H1 (cell line): ENCODE measurements at regions not wholly inside any gene's neighbourhood (a gene's known extent, or its start where the extent isn't known, plus 50 kb on each side); places are given as distances from the start of the nearest gene placed in this dataset.

Experiments used
- CHD2 ChIP-seq: IDR thresholded peaks from 2 replicates; pipeline ENCODE4 v1.6.1; 2012; ENCODE audit warnings: low read length, improper control_type of control experiment
- KDM4A ChIP-seq: IDR thresholded peaks from one replicate; pipeline ENCODE4 v1.7.1; 2012; ENCODE audit warnings: low read depth, mild to moderate bottlenecking, moderate library complexity, low read length, inconsistent platforms; ENCODE audit not compliant: severe bottlenecking
- TEAD4 ChIP-seq: IDR thresholded peaks from 2 replicates; pipeline ENCODE4 v1.6.1; 2012; ENCODE audit warnings: low read depth, low read length, inconsistent platforms, mixed read lengths

- TF ChIP-seq CHD2 (no peak), TEAD4 (no peak), KDM4A (no peak)
- TF ChIP-seq, all 59 proteins: peak for 0
Measured at GRCh38 chr6:141017941-141018340, 1114.8 kb upstream of the GJE1 start (continued).
